Thoracic aorta (tissue), 2 donors: ENCODE measurements at regions not wholly inside any gene's neighbourhood (a gene's known extent, or its start where the extent isn't known, plus 50 kb on each side); places are given as distances from the start of the nearest gene placed in this dataset.

Experiments used
- ATAC-seq: fragments of 150-250 bp; one replicate; pipeline ENCODE4 v1.8.0; 2017; ENCODE audit warnings: low read depth; ENCODE audit not compliant: insufficient number of reproducible peaks, low FRiP score
- DNase-seq: peaks from one replicate; pipeline ENCODE4 v3.0.0-alpha.2; 2020; ENCODE audit warnings: low spot score
- H3K27ac ChIP-seq, 2 donors: fragments of 200-600 bp; sonication (generic); 1 replicate in 1 of 2; 2 replicates in 1 of 2; pipeline ENCODE4 v1.5.1; 2016; ENCODE audit warnings: mild to moderate bottlenecking in 2 of 2, moderate library complexity in 2 of 2
- H3K27me3 ChIP-seq: fragments of 200-600 bp; sonication (generic); replicated peaks from 2 replicates; pipeline ENCODE4 v1.6.0; 2016; ENCODE audit warnings: mild to moderate bottlenecking; ENCODE audit not compliant: insufficient read depth
- H3K36me3 ChIP-seq: fragments of 200-600 bp; sonication (generic); one replicate; pipeline ENCODE4 v1.5.1; 2016
- H3K4me1 ChIP-seq, 2 donors: fragments of 200-600 bp; sonication (generic); 1 replicate in 1 of 2; 2 replicates in 1 of 2; pipeline versions ENCODE4 v1.5.1 to v1.6.0; 2016; ENCODE audit warnings: low read depth in 2 of 2, mild to moderate bottlenecking in 1 of 2; ENCODE audit not compliant: control insufficient read depth in 1 of 2
- H3K4me3 ChIP-seq: fragments of 200-600 bp; sonication (generic); 2 replicates; pipeline ENCODE4 v1.5.1; 2016; ENCODE audit warnings: mild to moderate bottlenecking
- H3K9me3 ChIP-seq: fragments of 200-600 bp; sonication (generic); 2 replicates; pipeline ENCODE4 v1.5.1; 2016
- TF ChIP-seq, protein P1 (sequence below): fragments of 200-600 bp; sonication (generic); IDR thresholded peaks from one replicate; pipeline ENCODE4 v1.5.1; 2019; ENCODE audit warnings: antibody characterized with exemption

DNA sequence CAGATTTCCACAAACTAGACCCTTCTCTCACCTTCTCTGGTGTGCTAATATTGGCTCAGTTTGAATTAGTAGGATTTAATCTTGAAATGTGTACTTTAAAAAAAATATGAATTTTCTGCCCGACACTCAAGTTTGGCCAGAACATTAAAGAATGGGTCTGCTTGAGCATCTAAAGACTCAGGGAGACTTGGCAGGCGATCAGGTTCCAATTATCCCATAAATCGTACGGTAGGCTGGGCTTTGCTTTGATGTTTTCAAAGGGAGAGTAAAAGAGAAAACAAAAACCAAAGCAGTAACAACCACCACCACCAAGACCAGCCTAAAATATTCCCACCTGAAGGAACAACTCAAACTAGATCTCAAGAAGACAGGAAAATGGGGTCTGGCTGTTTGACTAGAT lies 230.8 kb downstream of the EBLN2 start:
- TF ChIP-seq, protein P1, sequence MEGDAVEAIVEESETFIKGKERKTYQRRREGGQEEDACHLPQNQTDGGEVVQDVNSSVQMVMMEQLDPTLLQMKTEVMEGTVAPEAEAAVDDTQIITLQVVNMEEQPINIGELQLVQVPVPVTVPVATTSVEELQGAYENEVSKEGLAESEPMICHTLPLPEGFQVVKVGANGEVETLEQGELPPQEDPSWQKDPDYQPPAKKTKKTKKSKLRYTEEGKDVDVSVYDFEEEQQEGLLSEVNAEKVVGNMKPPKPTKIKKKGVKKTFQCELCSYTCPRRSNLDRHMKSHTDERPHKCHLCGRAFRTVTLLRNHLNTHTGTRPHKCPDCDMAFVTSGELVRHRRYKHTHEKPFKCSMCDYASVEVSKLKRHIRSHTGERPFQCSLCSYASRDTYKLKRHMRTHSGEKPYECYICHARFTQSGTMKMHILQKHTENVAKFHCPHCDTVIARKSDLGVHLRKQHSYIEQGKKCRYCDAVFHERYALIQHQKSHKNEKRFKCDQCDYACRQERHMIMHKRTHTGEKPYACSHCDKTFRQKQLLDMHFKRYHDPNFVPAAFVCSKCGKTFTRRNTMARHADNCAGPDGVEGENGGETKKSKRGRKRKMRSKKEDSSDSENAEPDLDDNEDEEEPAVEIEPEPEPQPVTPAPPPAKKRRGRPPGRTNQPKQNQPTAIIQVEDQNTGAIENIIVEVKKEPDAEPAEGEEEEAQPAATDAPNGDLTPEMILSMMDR: no peak
- no peaks in the 10 kb centered on the region for H3K36me3 ChIP-seq
- DNase-seq: no peak
- H3K27ac ChIP-seq: no peak overlapping the region
- H3K9me3 ChIP-seq: no peaks in the 10 kb centered on the region
- H3K4me1 ChIP-seq: no peaks in the 10 kb centered on the region
- H3K4me3 ChIP-seq: no peak overlapping the region
- no peaks in the 10 kb centered on the region for H3K27me3 ChIP-seq
- ATAC-seq: no peak

DNA sequence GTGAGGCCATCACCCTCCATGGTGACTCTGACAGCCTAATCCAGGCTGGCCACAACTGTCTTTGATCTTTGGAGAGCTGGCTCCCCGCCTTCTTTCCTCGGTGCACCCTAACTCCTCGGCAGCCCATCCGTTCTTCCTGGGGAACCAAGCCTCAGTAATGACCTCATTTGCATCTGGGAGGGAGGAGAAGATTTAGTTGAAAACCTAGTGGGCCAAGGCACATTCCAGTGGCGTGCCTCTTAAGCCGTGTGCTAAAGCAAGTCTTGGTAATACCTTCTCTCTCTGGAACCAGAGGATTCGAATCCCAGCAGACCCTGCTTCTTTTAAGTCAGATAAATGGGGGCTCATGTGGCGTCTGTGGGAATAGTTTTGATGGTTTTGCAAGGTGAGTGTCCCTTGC lies 233.1 kb downstream of the EBLN2 start:
- no peak overlapping the region for H3K27ac ChIP-seq
- H3K4me3 ChIP-seq: no peak overlapping the region
- ATAC-seq (no peak), DNase-seq (no peak)
- TF ChIP-seq, protein P1: no peak
- H3K36me3 ChIP-seq: no peaks in the 10 kb centered on the region
- no peaks in the 10 kb centered on the region for H3K9me3 ChIP-seq
- H3K27me3 ChIP-seq: no peaks in the 10 kb centered on the region
- H3K4me1 ChIP-seq: no peaks in the 10 kb centered on the region

DNA sequence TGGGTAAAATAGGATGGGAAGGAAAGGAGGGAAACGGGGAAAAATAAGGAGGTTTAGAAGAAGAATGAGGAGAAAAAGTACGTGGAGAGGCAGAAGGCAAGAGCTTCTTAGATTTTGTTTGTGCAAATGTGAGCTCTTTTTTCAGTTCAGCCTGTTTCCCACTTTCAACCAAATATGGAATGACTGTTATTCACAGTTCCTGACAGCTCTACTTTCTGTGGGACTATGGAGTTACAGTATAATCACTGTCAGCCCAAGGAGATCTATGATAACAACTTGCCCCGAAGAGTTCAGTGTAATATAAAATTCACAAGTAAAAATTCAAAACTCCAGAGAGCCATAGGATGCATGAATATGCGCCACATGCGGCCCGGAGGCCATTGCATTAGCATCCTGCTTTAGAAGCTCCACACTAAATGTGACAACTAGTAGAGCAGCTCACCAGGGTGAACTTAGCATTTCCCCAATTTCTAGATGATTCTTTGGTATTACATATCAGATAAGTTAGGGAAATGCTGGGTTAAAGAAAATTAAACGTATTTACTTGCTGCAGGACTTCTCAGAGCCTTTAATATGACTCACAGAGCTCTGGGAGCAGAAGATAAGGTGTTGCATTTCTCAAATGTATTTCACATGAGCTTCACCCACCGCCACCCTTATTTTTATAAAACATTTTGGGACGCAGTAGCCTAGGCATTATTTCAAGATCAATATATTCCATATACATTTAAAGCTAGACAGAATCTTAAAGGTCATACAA lies 234.6 kb downstream of the EBLN2 start:
- no peak for ATAC-seq
- no peak for DNase-seq
- Histone ChIP-seq H3K27ac (no peak overlapping the region), H3K36me3 (no peaks in the 10 kb centered on the region), H3K4me1 (no peaks in the 10 kb centered on the region), H3K9me3 (no peaks in the 10 kb centered on the region), H3K27me3 (no peaks in the 10 kb centered on the region), H3K4me3 (no peak overlapping the region)
- TF ChIP-seq, protein P1: no peak

DNA sequence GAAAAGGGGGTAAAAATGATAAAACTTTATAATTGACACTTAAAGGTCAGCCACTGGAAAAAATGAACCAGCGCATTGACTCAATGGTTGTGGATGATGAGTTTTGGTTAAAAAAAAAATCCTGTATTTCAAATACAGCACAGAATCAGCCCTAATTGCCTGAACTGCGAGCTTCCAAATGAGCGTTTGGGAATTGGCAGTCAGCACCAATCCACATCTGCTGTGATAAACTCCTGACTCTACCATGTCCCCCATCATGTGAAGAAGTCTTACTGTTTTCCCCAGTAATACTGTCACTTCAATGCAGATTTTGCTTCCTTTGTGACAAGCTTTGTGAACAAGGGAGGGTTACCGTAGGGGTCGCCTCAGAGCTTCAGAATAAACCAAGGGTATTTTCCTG lies 235.4 kb downstream of the EBLN2 start:
- H3K4me3 ChIP-seq: no peak overlapping the region
- ATAC-seq (no peak), DNase-seq (no peak)
- no peak overlapping the region for H3K27ac ChIP-seq
- no peaks in the 10 kb centered on the region for H3K4me1 ChIP-seq
- H3K9me3 ChIP-seq: no peaks in the 10 kb centered on the region
- H3K27me3 ChIP-seq: no peaks in the 10 kb centered on the region
- TF ChIP-seq, protein P1: no peak
- H3K36me3 ChIP-seq: no peaks in the 10 kb centered on the region

DNA sequence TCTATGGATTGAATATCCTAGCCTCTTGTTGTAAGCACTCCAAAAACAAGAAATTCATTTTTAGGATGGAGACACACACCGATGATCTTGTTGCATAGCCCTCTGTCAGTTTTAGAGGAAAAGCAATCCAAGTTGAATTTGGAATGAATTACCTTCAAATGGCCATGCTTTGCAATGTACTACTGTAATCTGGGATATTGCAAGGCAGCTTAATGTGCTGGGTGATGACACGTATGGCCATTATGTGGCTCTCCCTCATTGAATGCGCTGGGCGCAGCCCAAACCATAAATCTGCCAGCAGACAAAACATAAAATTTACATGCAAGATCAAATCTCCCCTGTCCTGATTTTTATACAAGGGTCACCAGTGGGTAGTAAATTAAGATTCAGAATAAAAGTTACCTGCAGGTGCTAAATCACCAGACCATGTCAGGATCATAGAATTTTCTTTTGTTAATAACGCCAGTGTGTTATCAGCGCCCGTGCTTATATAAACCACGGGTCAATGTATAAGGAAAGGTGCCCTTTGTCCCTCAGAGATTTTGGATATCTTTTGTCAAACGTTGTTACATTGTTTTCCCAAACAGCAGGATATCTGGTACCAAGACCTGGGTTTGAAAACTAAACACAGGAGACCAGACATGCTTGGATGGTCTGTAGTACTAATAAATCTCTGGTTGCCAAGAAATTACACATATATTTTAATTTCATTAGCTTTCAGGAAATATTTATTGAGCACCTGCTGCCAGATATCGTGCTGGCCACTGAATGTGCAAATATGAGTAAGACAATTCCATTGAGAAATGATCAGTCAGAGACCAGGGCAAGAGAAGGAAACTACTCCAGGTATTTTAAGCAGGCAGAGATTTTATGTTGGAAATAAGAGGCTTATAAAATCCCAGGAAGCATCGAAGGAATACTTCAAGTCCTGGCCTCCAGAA lies 237.1 kb downstream of the EBLN2 start:
- H3K27me3 ChIP-seq: no peaks in the 10 kb centered on the region
- ATAC-seq (no peak), DNase-seq (no peak)
- TF ChIP-seq, protein P1: no peak
- H3K4me3 ChIP-seq: no peak overlapping the region
- H3K27ac ChIP-seq: no peak overlapping the region
- no peaks in the 10 kb centered on the region for H3K9me3 ChIP-seq
- no peaks in the 10 kb centered on the region for H3K36me3 ChIP-seq
- H3K4me1 ChIP-seq: no peaks in the 10 kb centered on the region
